Stomach (tissue), 8 donors: ENCODE measurements at regions not wholly inside any gene's neighbourhood (a gene's known extent, or its start where the extent isn't known, plus 50 kb on each side); places are given as distances from the start of the nearest gene placed in this dataset.
A peak's percentile ranks its signal among the peaks of the same experiment; 100 is the strongest.

Experiments
- DNase-seq, 2 donors: peaks; one replicate each; pipeline versions ENCODE4 v3.0.0 to v3.0.0-alpha.2; 2013 to 2019
- H3K27ac ChIP-seq, 5 donors: fragments of 200-600 bp in 4 of 5; sonication (generic) in 4 of 5; one replicate each; pipeline ENCODE4 v1.5.1; 2013 to 2019; ENCODE audit warnings: mild to moderate bottlenecking in 1 of 5, moderate library complexity in 1 of 5
- H3K27me3 ChIP-seq, 3 donors: fragments of 200-600 bp; sonication (generic); one replicate each; pipeline ENCODE4 v1.5.1; 2017 to 2019; ENCODE audit warnings: mixed run types in 1 of 3
- H3K36me3 ChIP-seq, 4 donors: fragments of 200-600 bp; sonication (generic); 1 replicate in 3 of 4; 2 replicates in 1 of 4; pipeline ENCODE4 v1.5.1; 2016 to 2019
- H3K4me1 ChIP-seq, 4 donors: fragments of 200-600 bp; sonication (generic); one replicate each; pipeline ENCODE4 v1.5.1; 2016 to 2019
- H3K4me3 ChIP-seq, 4 donors: fragments of 200-600 bp; sonication (generic) in 3 of 4; one replicate each; pipeline ENCODE4 v1.5.1; 2016 to 2019; ENCODE audit warnings: mild to moderate bottlenecking in 1 of 4
- H3K9me3 ChIP-seq, 4 donors: fragments of 200-600 bp; sonication (generic); one replicate each; pipeline ENCODE4 v1.5.1; 2016 to 2019
- EP300 ChIP-seq: sonication (generic); formaldehyde crosslinking; IDR thresholded peaks from one replicate; pipeline ENCODE4 v1.6.1; 2017; ENCODE audit warnings: antibody characterized with exemption
- POLR2A ChIP-seq, 4 donors: fragments of 450-650 bp; IDR thresholded peaks; one replicate each; pipeline ENCODE4 v1.6.1; 2016; ENCODE audit warnings: antibody characterized with exemption in 4 of 4, control low read depth in 2 of 4, mild to moderate bottlenecking in 1 of 4, moderate library complexity in 1 of 4
- POLR2AphosphoS5 ChIP-seq, 3 donors: sonication (generic); formaldehyde crosslinking; IDR thresholded peaks; one replicate each; pipeline ENCODE4 v1.6.1; 2016; ENCODE audit warnings: antibody characterized with exemption in 3 of 3
- WGBS, 5 donors: extraction: QIAGEN DNeasy Blood & Tissue Kit in 3 of 5; methylation state at CpG; one replicate each; pipeline versions ENCODE4 v1.1.5 to v1.1.7; 2013 to 2018; 5-methylcytosine and 5-hydroxymethylcytosine counted together
- intact Hi-C: fragments of 100-400 bp; cut with DNase I; formaldehyde crosslinking; loops from one replicate; pipeline ENCODE4 v1.15.1; 2023; ENCODE audit warnings: low total_unique reads
- TF ChIP-seq, protein P1 (sequence below), 7 experiments: fragments of 450-650 bp in 4 of 7; fragments of 200-600 bp in 3 of 7; sonication (generic) in 3 of 7; IDR thresholded peaks; one replicate each; pipeline ENCODE4 v1.5.1; 2016 to 2019; ENCODE audit warnings: antibody characterized with exemption in 7 of 7, control low read depth in 2 of 7, mild to moderate bottlenecking in 1 of 7
- donor health status: healthy with polysubstance abuse.
- donor health status: Bipolar disorder and iron deficiency.
- donor health status: healthy.

DNA sequence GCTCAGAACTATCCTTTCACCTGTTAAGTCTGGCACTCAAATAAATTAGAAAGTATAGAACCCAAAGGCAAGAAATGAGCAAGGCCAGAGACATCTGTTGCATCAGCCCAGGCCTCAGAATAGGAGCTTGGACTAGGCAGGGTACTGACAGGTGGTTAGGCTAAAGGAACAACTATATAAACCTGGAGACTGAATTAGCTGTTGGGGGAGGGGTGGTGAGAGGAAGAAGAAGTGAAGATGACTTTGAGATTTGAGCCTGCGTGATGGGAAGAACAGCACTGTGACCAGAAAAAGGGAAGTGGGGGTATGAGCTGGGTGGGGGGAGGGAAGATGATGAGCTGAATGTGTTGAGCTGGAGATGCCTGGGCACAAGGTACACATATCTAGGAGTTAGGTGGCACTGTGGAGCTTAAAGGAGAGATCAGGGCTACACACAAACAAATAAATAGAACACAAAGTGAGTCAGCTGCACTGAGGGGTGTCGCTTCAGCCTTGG, 244.7 kb downstream of the PTEN start:
- peak in 1 of 2 donors; percentile 35 for DNase-seq
- Histone ChIP-seq H3K9me3 (no peaks in the 10 kb centered on the region), H3K36me3 (no peaks in the 10 kb centered on the region), H3K27ac (peak overlapping the region in 2 of 5 donors; percentile 7 to 44), H3K27me3 (no peaks in the 10 kb centered on the region), H3K4me3 (no peak overlapping the region), H3K4me1 (peaks cover 0 to 5% (median 0%) of the 10 kb centered on the region in 4 donors)
- intact Hi-C loops: no loop called here
- TF ChIP-seq EP300 (no peak), POLR2AphosphoS5 (IDR thresholded peaks at IDR 0.05) (no peak), POLR2A (IDR thresholded peaks at IDR 0.05) (no peak)
- TF ChIP-seq, protein P1, sequence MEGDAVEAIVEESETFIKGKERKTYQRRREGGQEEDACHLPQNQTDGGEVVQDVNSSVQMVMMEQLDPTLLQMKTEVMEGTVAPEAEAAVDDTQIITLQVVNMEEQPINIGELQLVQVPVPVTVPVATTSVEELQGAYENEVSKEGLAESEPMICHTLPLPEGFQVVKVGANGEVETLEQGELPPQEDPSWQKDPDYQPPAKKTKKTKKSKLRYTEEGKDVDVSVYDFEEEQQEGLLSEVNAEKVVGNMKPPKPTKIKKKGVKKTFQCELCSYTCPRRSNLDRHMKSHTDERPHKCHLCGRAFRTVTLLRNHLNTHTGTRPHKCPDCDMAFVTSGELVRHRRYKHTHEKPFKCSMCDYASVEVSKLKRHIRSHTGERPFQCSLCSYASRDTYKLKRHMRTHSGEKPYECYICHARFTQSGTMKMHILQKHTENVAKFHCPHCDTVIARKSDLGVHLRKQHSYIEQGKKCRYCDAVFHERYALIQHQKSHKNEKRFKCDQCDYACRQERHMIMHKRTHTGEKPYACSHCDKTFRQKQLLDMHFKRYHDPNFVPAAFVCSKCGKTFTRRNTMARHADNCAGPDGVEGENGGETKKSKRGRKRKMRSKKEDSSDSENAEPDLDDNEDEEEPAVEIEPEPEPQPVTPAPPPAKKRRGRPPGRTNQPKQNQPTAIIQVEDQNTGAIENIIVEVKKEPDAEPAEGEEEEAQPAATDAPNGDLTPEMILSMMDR (IDR thresholded peaks at IDR 0.05): no peak
- WGBS, 5 donors: 81 to 87% (median 85%) methylated on average over 2 of the region's 2 CpGs

DNA sequence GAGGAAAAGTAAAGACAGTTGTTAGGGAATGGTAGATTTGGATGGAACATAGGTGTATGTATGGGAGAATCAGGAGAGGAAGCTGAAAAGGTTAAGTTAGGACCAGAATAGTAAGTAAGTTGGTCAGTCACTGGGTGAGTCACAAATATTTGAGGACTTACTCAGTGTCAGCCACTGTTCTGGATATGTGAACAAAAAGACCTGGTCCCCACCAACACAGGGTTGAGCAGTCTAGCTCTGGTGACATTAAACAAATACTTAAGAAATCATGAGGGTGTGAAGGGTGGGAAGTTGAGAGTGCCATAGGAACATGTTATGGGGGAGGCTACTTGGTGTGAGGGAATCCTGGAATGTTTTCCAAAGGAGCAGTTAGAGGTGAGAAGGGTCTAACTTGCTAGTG, 246.9 kb downstream of the PTEN start:
- no peak for TF ChIP-seq POLR2A (IDR thresholded peaks at IDR 0.05)
- TF ChIP-seq, protein P1 (IDR thresholded peaks at IDR 0.05): no peak
- TF ChIP-seq POLR2AphosphoS5 (IDR thresholded peaks at IDR 0.05): no peak
- TF ChIP-seq EP300: no peak
- Histone ChIP-seq H3K4me3 (no peak overlapping the region), H3K36me3 (no peaks in the 10 kb centered on the region), H3K27me3 (no peaks in the 10 kb centered on the region), H3K4me1 (peaks cover 0 to 12% (median 4%) of the 10 kb centered on the region in 4 donors), H3K27ac (no peak overlapping the region), H3K9me3 (no peaks in the 10 kb centered on the region)
- intact Hi-C loops: loop anchor here (10.0 kb wide), 1 partner anchor 246 kb away; the partner anchor contains the start of genes KLLN and PTEN
- no peak for DNase-seq

DNA sequence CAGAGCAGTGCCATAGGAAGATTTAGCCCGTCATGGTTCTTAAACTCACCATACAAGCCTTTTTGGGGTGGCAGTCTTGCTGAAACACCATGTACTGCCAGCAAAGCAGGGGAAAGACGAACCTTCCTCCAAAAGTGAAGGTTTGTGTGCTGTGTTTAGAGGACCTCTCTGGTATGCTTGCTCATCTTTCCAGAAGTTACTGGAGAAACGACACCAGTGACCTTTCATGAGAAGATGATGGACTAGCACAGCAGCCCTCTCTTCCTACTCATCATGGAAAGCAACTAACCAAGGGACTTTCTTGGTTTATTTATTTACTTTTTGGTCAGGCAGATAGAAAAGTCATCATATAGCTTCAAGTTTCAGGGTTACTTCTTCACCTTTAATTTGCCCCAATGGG, 247.4 kb downstream of the PTEN start:
- WGBS, 5 donors: 80 to 92% (median 88%) methylated on average over 3 of the region's 3 CpGs
- Histone ChIP-seq H3K9me3 (no peaks in the 10 kb centered on the region), H3K27ac (no peak overlapping the region), H3K4me3 (no peak overlapping the region), H3K4me1 (peaks cover 0 to 12% (median 4%) of the 10 kb centered on the region in 4 donors), H3K27me3 (no peaks in the 10 kb centered on the region), H3K36me3 (no peaks in the 10 kb centered on the region)
- TF ChIP-seq, protein P1 (IDR thresholded peaks at IDR 0.05): no peak
- TF ChIP-seq POLR2AphosphoS5 (IDR thresholded peaks at IDR 0.05) (no peak), POLR2A (IDR thresholded peaks at IDR 0.05) (no peak), EP300 (no peak)
- DNase-seq: no peak
- intact Hi-C loops: loop anchor here (10.0 kb wide), 1 partner anchor 246 kb away; the partner anchor contains the start of genes KLLN and PTEN

DNA sequence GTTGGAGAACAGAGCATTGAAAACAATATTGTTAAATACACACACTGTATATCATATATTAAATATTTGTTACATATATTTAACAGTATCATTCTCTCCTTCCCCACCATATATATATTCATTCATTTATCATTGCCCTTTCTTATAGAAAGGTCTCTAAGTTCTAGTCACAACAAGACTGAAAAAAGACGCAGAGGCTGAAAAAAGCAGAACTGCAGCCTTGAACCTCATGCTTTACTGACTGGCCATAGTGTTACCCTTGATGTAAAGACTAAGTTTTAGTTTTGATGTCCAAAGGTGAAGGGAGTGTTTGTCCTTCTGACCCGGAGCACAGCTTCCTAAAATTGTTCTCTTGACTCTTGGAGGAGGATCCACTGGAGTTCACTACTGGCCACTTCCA, 247.9 kb downstream of the PTEN start:
- intact Hi-C loops: loop anchor here (10.0 kb wide), 1 partner anchor 246 kb away; the partner anchor contains the start of genes KLLN and PTEN
- no peak overlapping the region for H3K4me3 ChIP-seq
- 77 to 88% (median 84%) methylated on average over 2 of the region's 2 CpGs for WGBS, 5 donors
- no peak for DNase-seq
- no peaks in the 10 kb centered on the region for H3K27me3 ChIP-seq
- no peaks in the 10 kb centered on the region for H3K36me3 ChIP-seq
- H3K27ac ChIP-seq: no peak overlapping the region
- peaks cover 0 to 15% (median 4%) of the 10 kb centered on the region in 4 donors for H3K4me1 ChIP-seq
- no peaks in the 10 kb centered on the region for H3K9me3 ChIP-seq
- TF ChIP-seq, protein P1 (IDR thresholded peaks at IDR 0.05): no peak
